Lower leg skin (tissue), 4 donors: ENCODE measurements at regions not wholly inside any gene's neighbourhood (a gene's known extent, or its start where the extent isn't known, plus 50 kb on each side); places are given as distances from the start of the nearest gene placed in this dataset.

Experiments used
- DNase-seq, 2 donors: peaks; one replicate each; pipeline ENCODE4 v3.0.0-alpha.2; 2019; ENCODE audit warnings: low spot score in 2 of 2
- H3K4me3 ChIP-seq: fragments of 200-600 bp; sonication (generic); 2 replicates; pipeline ENCODE4 v1.5.1; 2017; ENCODE audit warnings: mild to moderate bottlenecking, low read depth; ENCODE audit not compliant: poor library complexity, severe bottlenecking
- POLR2A ChIP-seq, 2 donors: fragments of 450-650 bp; IDR thresholded peaks; one replicate each; pipeline ENCODE4 v1.6.1; 2016 to 2017; ENCODE audit warnings: antibody characterized with exemption in 2 of 2, mild to moderate bottlenecking in 1 of 2, moderate library complexity in 1 of 2
- WGBS, 2 donors: methylation state at CpG; one replicate each; pipeline ENCODE4 v1.1.5; 2018; 5-methylcytosine and 5-hydroxymethylcytosine counted together
- intact Hi-C: fragments of 100-400 bp; cut with DNase I; formaldehyde crosslinking; loops from one replicate; pipeline ENCODE4 v1.15.0; 2023; ENCODE audit warnings: low total_unique reads
- TF ChIP-seq, protein P1 (sequence below), 3 donors: fragments of 450-650 bp; IDR thresholded peaks; one replicate each; pipeline ENCODE4 v1.5.1; 2016; ENCODE audit warnings: antibody characterized with exemption in 3 of 3, mild to moderate bottlenecking in 3 of 3, moderate library complexity in 2 of 3

DNA sequence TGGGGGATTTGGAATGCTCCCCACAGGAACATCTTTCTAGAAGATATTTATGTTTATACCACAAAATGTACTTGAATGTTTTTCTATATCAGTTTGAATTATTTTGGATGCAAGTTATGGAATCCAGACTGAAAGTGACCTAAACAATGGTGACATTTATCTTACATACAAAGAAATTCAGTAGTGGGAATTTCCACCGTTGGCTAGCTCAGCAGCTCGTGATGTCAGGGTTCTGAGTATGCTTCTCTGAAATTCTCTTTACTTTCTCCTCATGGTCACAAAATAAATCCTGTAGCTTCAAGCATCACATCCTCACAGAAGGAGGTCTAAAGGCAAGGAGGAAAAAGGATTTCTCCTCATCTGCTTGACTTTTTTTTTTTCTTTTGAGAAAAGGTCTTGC is 105.3 kb downstream of the AKAIN1 start:
- no peak for DNase-seq
- no peak overlapping the region for H3K4me3 ChIP-seq
- TF ChIP-seq POLR2A (IDR thresholded peaks at IDR 0.05) = no peak
- TF ChIP-seq, protein P1, sequence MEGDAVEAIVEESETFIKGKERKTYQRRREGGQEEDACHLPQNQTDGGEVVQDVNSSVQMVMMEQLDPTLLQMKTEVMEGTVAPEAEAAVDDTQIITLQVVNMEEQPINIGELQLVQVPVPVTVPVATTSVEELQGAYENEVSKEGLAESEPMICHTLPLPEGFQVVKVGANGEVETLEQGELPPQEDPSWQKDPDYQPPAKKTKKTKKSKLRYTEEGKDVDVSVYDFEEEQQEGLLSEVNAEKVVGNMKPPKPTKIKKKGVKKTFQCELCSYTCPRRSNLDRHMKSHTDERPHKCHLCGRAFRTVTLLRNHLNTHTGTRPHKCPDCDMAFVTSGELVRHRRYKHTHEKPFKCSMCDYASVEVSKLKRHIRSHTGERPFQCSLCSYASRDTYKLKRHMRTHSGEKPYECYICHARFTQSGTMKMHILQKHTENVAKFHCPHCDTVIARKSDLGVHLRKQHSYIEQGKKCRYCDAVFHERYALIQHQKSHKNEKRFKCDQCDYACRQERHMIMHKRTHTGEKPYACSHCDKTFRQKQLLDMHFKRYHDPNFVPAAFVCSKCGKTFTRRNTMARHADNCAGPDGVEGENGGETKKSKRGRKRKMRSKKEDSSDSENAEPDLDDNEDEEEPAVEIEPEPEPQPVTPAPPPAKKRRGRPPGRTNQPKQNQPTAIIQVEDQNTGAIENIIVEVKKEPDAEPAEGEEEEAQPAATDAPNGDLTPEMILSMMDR (IDR thresholded peaks at IDR 0.05) = no peak
- intact Hi-C loops = no loop called here
- 84 to 93% methylated on average over 2 of the region's 2 CpGs for WGBS, 2 donors

- intact Hi-C loops = no loop called here
These were observed 121.8 kb downstream of the AKAIN1 start for GRCh38 chr18:5075297-5075696.

GRCh38 chr18:5073026-5073944 is 123.8 kb downstream of the AKAIN1 start:
- no peak overlapping the region for H3K4me3 ChIP-seq
- intact Hi-C loops = no loop called here
- DNase-seq = no peak
- WGBS, 2 donors = 33 to 39% methylated on average over 9 of the region's 9 CpGs
- TF ChIP-seq, protein P1 (IDR thresholded peaks at IDR 0.05) = no peak
- no peak for TF ChIP-seq POLR2A (IDR thresholded peaks at IDR 0.05)

More at GRCh38 chr18:5075297-5075696, 121.8 kb downstream of the AKAIN1 start:
- 72 to 76% methylated on average over 3 of the region's 3 CpGs for WGBS, 2 donors
- no peak overlapping the region for H3K4me3 ChIP-seq
- no peak for TF ChIP-seq POLR2A (IDR thresholded peaks at IDR 0.05)
- TF ChIP-seq, protein P1 (IDR thresholded peaks at IDR 0.05) = no peak
- no peak for DNase-seq

- no peak overlapping the region for H3K4me3 ChIP-seq
- WGBS, 2 donors = 83 to 87% methylated on average over 3 of the region's 3 CpGs
- intact Hi-C loops = no loop called here
- DNase-seq = no peak
- TF ChIP-seq, protein P1 (IDR thresholded peaks at IDR 0.05) = no peak
- no peak for TF ChIP-seq POLR2A (IDR thresholded peaks at IDR 0.05)
These were observed 128.2 kb downstream of the AKAIN1 start for GRCh38 chr18:5068851-5069250.

DNA sequence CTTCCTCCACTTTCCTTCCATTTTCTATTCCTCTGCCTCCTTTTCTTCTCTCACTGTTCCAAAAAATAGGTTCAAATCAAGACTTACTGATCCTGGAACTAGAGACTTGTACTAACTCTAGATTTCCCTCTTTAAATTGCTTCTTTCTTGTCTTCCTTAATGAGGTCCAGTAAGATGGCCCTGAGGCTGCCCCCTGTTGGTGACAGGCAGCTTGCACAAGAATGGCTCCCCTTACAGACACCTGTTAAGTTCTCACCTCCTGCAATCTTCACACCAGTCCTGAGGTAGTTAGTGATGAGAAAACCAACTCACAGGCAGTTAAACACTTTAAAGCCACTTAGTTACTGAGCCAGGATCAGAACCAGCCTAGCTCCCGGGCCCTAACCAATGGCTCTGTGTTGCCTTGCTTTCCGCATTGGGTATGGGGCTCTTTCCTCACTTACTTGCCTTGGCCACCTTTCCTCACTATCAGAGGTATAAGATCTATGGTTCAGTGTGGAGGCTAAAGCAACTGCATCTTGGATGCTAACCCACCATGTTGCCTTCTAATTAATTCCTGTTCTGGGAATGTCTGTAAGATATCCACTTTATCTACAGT is 130.6 kb downstream of the AKAIN1 start:
- no peak for TF ChIP-seq POLR2A (IDR thresholded peaks at IDR 0.05)
- TF ChIP-seq, protein P1 (IDR thresholded peaks at IDR 0.05) = no peak
- no peak overlapping the region for H3K4me3 ChIP-seq
- 98% methylated on average over 2 of the region's 2 CpGs for WGBS, 2 donors
- intact Hi-C loops = no loop called here
- no peak for DNase-seq
